MG63 (cell line): ENCODE measurements at regions not wholly inside any gene's neighbourhood (a gene's known extent, or its start where the extent isn't known, plus 50 kb on each side); places are given as distances from the start of the nearest gene placed in this dataset.

Experiments used
- DNase-seq: peaks from one replicate; pipeline ENCODE4 v3.0.0-alpha.2; 2020
- H3K27me3 ChIP-seq: fragments of 250-450 bp; sonication (Bioruptor Pico); 2 replicates; pipeline ENCODE4 v1.5.1; 2020; ENCODE audit warnings: mild to moderate bottlenecking, moderate library complexity
- H3K36me3 ChIP-seq: fragments of 250-450 bp; sonication (Bioruptor Pico); 2 replicates; pipeline ENCODE4 v1.5.1; 2020; ENCODE audit warnings: mild to moderate bottlenecking, moderate library complexity
- H3K4me3 ChIP-seq: fragments of 250-450 bp; sonication (Bioruptor Pico); 2 replicates; pipeline ENCODE4 v1.5.1; 2020; ENCODE audit warnings: mild to moderate bottlenecking, moderate library complexity
- H3K9me3 ChIP-seq: fragments of 250-450 bp; sonication (Bioruptor Pico); 2 replicates; pipeline ENCODE4 v1.5.1; 2020; ENCODE audit warnings: mild to moderate bottlenecking, moderate library complexity

DNA sequence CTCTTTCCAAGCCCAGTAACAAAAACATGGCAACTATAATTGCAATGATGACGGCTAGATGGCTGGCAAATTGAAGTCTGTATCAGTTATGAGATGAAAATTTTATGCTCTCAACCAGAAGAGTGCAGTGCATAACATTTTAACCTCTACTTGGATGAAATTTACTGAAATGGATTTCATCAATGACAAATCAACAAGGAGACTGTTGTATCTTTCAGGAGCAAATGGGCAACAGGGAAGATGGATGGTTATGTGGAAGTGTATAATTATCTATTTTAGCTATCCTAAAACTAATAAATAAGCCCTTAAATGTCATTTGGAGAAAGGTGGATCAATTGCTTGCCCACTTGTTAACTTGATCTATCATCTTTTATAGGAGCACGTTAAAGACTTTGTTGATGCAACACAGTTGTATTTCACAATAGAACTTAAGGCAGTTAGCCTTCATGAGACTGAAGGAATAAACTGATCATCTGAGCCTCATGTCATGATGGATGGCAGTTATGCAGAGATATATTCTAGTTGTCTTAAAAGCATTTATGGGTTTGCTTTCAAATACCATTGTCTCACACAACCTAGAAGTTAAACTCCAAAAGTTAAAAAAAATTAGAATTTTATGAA lies 315.1 kb upstream of the TBC1D5 start:
- Histone ChIP-seq H3K9me3 (no peaks in the 10 kb centered on the region), H3K4me3 (no peak overlapping the region), H3K27me3 (no peaks in the 10 kb centered on the region), H3K36me3 (no peaks in the 10 kb centered on the region)
- no peak for DNase-seq

DNA sequence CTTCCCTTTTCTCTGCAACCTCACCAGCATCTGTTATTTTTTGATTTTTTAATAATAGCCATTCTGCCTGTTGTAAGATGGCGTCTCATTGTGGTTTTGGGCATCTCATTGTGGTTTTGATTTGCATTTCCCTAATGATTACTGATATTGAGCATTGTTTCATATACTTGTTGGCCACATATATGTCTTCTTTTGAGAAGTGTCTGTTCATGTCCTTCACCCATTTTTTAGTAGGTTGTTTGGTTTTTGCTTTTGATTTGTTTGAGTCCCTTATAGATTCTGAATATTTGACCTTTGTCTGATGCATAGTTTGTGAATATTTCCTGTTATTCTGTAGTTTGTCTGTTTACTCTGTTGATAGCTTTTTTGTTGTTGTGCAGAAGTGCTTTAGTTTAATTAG lies 312.2 kb upstream of the TBC1D5 start:
- Histone ChIP-seq H3K9me3 (no peaks in the 10 kb centered on the region), H3K27me3 (no peaks in the 10 kb centered on the region), H3K4me3 (no peak overlapping the region), H3K36me3 (no peaks in the 10 kb centered on the region)
- no peak for DNase-seq

DNA sequence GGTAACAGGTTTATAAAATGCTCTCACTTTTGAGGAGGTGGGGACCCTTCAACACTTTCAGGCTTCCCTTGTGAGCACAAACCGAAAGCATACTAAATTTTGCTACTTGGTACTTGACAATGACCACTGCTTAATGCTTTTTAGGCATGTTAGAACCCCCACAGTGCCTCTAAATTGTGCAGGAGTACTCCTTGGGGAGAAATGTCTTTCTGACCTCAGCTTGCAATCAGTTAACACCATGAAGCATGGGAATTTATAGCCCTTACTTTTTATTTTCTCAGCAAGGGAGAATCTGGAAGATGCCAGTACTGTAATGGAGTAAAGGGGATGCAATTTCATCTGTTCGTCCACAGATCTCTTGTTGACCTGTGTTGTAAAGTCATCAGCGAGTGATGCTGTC lies 308.9 kb upstream of the TBC1D5 start:
- Histone ChIP-seq H3K36me3 (no peaks in the 10 kb centered on the region), H3K4me3 (no peak overlapping the region), H3K9me3 (no peaks in the 10 kb centered on the region), H3K27me3 (no peaks in the 10 kb centered on the region)
- no peak for DNase-seq

DNA sequence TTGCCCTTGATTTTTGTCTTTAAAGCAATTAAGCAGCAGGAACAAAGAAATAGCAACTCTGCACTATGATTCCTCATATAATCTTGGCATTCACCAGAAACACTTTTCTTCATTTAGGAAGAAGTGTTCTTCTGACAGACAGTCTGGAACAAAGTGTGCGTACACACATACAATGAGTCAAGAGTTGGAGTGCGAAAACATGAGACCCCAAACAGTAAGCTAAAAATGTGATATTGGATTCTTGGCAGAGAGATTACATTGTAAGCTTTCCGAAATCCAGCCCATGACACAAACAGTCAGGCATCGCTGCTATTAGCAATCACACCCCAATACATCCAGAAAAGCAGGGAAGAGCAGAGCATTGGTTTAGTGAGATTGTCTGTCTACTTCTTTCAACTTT lies 306.7 kb upstream of the TBC1D5 start:
- Histone ChIP-seq H3K27me3 (no peaks in the 10 kb centered on the region), H3K36me3 (no peaks in the 10 kb centered on the region), H3K4me3 (no peak overlapping the region), H3K9me3 (no peaks in the 10 kb centered on the region)
- no peak for DNase-seq

DNA sequence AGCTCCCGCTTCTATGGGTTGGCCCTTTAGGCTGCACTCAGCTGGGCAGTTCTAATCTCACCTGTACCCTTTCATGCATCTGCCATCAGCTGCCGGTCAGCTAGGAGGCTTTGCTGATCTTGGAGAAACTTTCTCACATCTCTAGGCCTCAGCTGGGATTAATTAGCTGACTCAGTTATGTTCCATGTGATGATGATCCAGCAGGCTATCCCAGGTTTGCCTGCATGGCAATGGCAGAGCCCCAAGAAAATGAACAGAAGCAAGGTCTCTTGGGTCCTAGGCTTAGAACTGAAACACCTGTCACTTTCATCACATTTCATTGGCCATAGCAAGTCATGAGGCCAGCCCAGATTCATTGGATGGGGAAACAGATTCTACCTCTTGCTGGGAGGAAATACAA lies 304.6 kb upstream of the TBC1D5 start:
- no peaks in the 10 kb centered on the region for H3K36me3 ChIP-seq
- H3K27me3 ChIP-seq, result no peaks in the 10 kb centered on the region
- no peak for DNase-seq
- H3K4me3 ChIP-seq, result no peak overlapping the region
- H3K9me3 ChIP-seq, result no peaks in the 10 kb centered on the region

DNA sequence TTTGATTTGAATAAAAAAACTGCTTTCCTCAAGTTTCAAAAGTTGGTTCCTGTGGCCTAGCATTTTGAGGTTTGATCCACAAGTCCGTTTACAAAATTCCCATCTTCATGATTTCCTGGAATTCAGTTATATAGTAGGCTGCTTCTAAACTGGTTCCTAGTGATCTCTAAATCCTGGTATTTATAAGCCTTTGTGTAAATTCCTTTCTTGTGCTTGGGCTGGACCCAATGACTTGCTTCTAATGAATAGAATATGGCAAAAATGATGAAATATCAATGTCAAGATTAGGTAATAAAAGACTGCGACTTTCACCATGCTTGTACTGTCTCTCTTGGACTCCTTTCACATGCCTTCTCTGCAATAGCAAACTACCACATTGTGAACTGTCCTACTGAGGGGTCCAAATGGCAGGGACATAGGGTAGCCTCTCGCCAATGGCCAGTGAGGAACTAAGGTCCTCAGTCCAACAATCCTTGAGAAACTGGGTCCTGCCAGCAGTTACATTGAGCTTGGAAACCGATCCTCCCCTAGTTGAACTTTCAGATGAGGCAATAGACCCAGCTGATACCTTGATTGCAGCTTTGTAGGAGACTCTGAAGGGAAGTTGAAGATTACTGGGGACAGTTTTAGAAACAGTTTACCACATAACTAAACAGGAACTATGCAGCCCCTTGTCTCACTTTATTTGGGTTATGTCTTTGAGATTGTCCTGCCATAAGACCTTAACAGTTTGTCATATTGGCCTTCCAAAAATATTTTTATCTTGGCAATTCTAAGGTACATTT lies 303.9 kb upstream of the TBC1D5 start:
- DNase-seq, result no peak
- no peak overlapping the region for H3K4me3 ChIP-seq
- H3K27me3 ChIP-seq, result no peaks in the 10 kb centered on the region
- H3K36me3 ChIP-seq, result no peaks in the 10 kb centered on the region
- no peaks in the 10 kb centered on the region for H3K9me3 ChIP-seq

DNA sequence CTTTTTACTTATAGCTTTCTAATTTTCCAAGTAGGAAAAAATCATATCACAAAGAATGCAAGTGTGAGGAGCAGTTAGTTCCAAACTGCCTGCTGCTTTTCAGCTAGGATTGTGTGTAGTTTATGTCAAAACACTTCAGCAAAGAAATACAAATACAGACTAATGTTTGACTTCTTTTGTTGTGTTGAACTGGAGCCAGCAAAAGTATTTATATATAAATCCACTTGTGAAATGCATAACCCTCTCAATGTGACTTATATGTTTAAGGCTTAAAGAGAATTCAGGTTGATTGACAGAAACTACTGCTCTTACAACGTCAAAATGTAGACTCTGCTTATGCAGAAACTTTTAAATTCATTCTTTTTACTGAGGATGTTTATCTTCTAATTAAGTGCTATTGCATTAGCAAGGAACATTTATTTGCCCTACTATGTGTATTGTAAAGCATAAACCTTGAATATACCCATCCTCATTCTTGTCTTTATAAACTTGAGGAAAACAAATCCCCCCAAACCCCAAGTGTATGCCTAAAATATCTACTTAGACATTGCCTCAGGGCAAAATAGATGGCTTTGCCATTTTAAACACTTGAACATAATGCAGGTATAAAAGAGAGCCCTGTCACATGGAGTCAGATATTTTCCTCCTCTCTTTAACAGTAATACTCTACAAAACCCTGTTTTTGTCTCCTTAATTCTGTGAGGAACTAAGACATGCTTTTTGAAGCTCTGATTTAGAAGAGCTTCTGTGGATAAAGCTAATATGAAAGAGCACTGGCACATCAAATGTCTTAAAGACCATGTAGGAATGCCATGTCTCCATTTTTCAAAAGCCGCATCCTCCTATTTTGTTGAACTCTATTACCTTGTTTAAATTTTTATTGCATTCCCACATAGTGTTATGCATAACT lies 302.8 kb upstream of the TBC1D5 start:
- no peak for DNase-seq
- Histone ChIP-seq H3K36me3 (no peaks in the 10 kb centered on the region), H3K27me3 (no peaks in the 10 kb centered on the region), H3K9me3 (no peaks in the 10 kb centered on the region), H3K4me3 (no peak overlapping the region)

DNA sequence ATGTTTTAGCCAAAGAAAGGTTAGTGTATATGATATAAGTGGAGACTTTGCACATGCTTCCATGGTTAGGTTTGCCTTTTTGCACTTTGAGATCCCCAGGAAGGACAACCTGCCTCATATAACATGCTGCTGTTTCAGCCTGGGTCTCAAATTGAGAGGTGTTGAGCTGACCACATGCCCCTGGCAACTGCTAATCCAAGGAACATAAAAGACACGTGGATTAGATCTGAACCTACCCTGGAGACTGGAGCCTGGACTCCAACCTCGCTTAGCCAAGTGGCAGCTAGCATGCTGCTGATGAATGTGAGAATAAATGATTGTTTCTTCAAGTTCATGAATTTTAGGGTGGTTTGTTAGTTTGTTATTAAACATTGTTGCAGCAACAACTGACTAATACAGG lies 301.8 kb upstream of the TBC1D5 start:
- Histone ChIP-seq H3K27me3 (no peaks in the 10 kb centered on the region), H3K9me3 (no peaks in the 10 kb centered on the region), H3K4me3 (no peak overlapping the region), H3K36me3 (no peaks in the 10 kb centered on the region)
- no peak for DNase-seq

DNA sequence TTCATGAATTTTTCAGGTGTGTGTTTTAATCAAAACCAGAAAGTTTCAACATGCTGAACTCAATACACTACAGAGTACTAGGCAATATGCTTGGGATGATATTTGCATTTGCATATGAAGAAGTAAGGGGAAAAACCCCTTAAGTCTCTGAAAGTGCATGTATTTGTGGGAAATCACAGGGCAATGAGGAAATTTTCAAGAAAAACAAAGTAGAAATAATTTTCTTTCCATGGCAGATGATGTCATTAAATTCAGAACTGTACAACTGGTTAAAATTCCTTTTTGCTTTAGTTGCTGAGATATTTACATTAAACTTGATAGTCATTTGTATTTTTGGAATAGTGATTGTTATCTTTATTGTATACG lies 294.0 kb upstream of the TBC1D5 start:
- no peaks in the 10 kb centered on the region for H3K9me3 ChIP-seq
- DNase-seq, result no peak
- no peak overlapping the region for H3K4me3 ChIP-seq
- no peaks in the 10 kb centered on the region for H3K36me3 ChIP-seq
- no peaks in the 10 kb centered on the region for H3K27me3 ChIP-seq

DNA sequence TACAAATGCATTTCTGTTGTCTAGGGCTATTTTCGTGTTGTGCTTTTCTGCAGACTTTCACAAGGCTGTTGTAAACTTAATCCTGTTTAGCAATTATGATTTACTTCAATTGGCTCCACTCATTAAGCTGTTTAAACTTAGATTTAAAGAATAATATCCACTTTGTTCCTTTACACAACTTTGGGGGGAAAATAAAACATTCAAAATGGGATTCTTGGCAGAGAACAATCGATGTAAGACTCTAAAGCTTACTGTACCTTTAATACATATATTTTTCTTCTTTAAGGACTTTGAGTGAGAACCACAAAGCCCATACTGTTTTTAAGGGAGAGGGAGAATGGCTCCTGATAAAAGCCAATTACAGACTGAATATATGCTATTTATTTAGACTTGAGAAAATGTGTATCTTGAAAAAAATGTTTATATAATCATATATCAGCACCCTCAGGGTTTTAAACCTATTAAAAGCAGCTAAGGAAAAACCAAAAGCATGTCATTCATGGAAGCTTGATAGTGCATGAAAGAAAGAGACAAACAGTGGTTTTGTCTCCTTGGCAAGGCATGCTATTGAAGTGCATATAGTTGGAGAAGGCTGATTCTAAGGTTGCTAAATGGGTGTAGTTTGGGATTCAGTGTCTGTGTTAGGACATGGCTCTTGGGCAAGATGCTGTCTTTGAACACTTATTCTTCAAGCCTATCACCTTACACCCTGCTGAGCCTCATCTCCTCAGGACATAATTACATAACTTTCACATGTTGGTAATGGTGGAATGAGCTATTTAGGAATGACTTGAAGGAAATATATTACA lies 293.4 kb upstream of the TBC1D5 start:
- DNase-seq, result no peak
- Histone ChIP-seq H3K4me3 (no peak overlapping the region), H3K9me3 (no peaks in the 10 kb centered on the region), H3K36me3 (no peaks in the 10 kb centered on the region), H3K27me3 (no peaks in the 10 kb centered on the region)

DNA sequence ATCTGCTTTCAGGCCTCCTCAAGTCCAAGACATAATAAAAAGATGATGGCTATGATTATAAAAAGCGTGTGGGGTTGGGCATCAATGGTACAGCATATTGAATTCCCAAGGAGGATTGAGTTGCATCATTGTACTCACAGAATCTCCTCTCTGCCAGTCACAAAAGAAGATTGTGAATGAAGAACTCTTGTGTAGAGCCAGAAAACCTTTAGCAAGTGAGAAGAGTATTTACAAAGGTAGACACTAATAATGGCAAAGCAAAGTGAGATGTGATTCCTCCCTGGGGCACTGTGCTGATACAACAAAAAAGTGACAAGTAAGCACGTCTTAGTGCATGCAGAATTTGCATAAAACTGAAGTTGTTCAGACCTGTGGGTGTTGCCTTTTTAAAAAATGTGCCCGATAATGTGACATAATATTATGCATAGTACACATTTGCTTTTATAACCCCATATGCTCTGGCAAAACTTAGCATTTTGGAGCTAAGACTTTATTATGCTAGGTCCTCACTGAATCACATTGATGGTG lies 291.2 kb upstream of the TBC1D5 start:
- Histone ChIP-seq H3K9me3 (no peaks in the 10 kb centered on the region), H3K36me3 (no peaks in the 10 kb centered on the region), H3K27me3 (no peaks in the 10 kb centered on the region), H3K4me3 (no peak overlapping the region)
- DNase-seq, result no peak

DNA sequence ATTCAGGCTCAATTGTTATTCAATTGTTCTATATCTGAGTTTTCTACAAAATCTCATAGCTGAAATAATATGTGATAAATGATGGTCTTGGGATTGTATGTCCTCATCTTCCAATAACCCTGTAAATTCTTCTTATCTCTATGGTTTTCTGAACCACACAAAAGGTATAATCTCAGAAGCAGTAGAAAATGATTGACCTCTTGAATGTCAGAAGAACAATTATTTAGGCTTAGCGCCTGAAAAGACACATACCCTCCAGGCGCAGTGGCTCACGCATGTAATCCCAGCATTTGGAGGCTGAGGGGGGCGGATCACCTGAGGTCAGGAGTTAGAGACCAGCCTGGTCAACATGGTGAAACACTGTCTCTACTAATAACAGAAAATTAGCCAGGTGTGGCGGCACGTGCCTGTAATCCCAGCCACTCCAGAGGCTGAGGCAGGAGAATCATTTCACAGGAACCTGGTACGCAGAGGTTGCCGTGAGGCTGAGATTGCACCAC lies 288.0 kb upstream of the TBC1D5 start:
- Histone ChIP-seq H3K36me3 (no peaks in the 10 kb centered on the region), H3K9me3 (no peaks in the 10 kb centered on the region), H3K27me3 (no peaks in the 10 kb centered on the region), H3K4me3 (no peak overlapping the region)
- DNase-seq, result no peak

DNA sequence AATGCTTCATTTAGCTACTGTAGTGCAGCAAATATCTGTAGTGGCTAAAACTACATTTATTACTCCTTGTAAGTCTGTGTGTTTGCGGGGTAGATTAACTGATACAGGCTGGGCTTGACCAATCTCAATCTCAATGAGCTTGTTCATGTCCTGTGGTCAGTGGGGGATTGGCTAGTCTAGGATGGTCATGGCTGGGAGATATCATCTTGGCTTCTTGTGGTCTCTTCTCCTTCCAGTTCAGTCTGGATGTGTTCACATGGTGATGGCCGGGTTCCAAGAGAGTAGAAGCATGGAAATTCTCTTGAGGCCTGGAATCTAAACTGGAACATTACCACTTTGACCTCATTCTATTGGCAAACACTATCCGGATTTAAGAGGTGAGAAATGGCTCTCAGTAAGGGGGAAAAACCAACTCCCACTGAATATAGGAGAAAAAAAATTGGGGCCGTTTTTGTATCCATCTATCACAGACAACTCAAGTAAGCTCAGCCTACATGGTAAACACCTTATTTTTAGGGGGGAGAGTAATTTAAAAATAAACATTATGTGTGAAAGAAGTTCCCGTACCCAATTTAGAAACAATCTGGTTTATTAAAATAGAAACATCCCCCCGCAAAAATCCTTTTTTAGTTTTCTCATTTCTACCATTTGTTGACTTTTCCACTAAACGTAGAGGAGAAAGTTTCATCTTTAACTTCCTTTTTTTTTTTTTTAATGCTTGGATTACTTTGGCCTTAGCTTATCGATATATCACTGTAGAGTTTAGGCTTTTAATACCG lies 284.9 kb upstream of the TBC1D5 start:
- Histone ChIP-seq H3K9me3 (no peaks in the 10 kb centered on the region), H3K27me3 (no peaks in the 10 kb centered on the region), H3K4me3 (no peak overlapping the region), H3K36me3 (no peaks in the 10 kb centered on the region)
- no peak for DNase-seq

DNA sequence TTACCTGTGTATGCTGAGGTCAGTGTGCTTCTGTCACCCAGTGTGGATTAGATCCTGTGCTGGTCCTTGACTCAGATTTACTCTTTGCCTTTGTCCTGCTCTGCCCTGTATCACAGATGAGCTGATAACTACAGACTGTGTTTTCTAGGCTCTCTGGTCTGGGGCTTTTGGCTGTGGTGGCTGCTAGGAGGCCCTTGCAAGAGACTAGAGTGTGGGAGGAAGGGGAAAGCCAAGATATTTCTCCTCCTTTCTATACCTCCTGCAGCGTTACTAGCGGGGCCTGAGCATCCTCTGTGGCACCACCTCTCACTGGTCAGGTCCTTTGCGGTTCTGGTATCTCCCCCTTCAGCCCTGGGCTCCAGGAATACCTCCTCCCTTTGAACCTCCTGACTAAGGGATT lies 282.3 kb upstream of the TBC1D5 start:
- no peak for DNase-seq
- no peaks in the 10 kb centered on the region for H3K27me3 ChIP-seq

DNA sequence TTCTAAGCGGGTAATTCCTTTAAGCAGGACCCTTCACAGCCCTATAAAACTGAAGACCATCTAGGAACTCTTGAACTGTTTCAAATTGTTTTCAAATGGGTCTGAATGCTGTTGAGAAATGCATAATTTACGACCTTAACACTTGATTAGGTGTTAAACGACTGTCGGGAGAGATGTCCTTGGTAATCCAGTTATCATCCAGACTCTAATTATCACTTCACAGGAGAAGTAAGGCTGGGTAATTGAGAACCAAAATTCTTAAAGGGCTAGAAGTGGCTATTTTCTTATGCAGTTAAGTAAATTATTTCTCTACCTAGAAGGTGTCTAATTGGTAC lies 276.7 kb upstream of the TBC1D5 start:
- Histone ChIP-seq H3K27me3 (no peaks in the 10 kb centered on the region), H3K9me3 (no peaks in the 10 kb centered on the region), H3K36me3 (no peaks in the 10 kb centered on the region), H3K4me3 (no peak overlapping the region)
- DNase-seq, result no peak

More for the DNA sequence above, 282.3 kb upstream of the TBC1D5 start:
- no peaks in the 10 kb centered on the region for H3K9me3 ChIP-seq
- no peak overlapping the region for H3K4me3 ChIP-seq
- H3K36me3 ChIP-seq, result no peaks in the 10 kb centered on the region
